ENCODE measurements at regions not wholly inside any gene's neighbourhood (a gene's known extent, or its start where the extent isn't known, plus 50 kb on each side); places are given as distances from the start of the nearest gene placed in this dataset.
A peak's percentile ranks its signal among the peaks of the same experiment; 100 is the strongest.

DNA sequence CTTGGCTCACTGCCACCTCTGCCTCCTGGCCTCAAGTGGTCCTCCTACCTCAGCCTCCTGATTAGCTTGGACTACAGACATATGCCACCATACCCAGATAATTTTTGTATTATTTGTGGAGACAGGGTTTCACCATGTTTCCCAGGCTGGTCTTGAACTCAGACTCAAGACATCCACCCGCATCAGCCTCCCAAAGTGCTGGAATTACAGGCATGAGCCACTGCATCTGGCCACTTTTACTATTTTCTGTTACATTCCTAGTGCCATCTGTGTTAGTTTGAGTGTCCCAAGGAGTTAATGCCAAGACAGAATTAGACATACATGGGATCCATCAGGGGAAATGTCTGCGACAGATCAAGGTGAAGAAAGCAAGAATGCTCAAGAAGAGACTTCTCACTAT is 288.2 kb upstream of the CTSO start:
- DNase-seq (ENCODE audit: low read depth in 2 of 2): no peak

GRCh38 chr4:156238171-156238570 is 284.5 kb upstream of the CTSO start:
- DNase-seq (ENCODE audit: low read depth in 2 of 2): no peak

DNA sequence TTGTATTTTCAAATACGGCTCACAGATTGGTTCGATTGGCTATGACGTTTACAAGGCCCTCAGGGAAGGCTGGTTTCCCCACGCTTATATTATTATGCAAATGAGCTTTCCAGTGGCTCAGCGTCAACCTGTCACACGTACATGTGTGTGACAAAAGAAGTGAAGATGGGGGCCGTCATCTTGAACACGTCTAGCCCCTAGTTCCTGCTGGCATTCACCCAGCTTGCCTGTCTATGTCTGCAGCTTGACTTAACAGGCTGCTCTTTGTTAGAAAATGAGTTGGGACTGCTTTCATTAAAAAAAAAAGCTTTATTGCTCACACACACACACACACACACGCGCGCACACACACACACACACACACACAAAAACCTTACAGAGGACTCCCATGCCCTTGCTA is 283.6 kb upstream of the CTSO start:
- DNase-seq (ENCODE audit: low read depth in 2 of 2): no peak

DNA sequence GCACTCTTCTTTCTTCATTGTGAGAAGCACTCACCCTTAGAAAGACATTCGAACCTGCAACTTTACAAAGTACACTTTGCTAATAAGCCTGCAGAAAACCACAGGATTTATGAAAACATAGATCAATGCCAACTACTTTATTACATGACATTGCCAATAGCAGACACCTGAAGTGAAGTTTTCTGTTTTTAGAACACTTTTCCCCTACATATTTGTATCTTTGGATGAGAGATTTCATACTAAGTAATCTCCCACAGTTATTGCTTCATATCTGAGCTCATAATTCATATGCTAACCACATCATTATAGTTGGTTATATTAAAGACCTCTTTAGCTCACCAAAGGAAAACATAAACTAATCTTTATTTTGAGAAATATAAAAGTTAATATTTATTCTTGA is 276.5 kb upstream of the CTSO start:
- peak; percentile 5 to 9 for DNase-seq (ENCODE audit: low read depth in 2 of 2)

- DNase-seq (ENCODE audit: low read depth in 2 of 2): no peak
These were observed 275.0 kb upstream of the CTSO start for GRCh38 chr4:156228676-156229075.

- no peak for DNase-seq (ENCODE audit: low read depth in 2 of 2)
These were observed 273.7 kb upstream of the CTSO start for GRCh38 chr4:156227321-156227720.

GRCh38 chr4:156223985-156224384 is 270.3 kb upstream of the CTSO start:
- DNase-seq (ENCODE audit: low read depth in 2 of 2): no peak

GRCh38 chr4:156217236-156217635 is 263.6 kb upstream of the CTSO start:
- DNase-seq (ENCODE audit: low read depth in 2 of 2): no peak

DNA sequence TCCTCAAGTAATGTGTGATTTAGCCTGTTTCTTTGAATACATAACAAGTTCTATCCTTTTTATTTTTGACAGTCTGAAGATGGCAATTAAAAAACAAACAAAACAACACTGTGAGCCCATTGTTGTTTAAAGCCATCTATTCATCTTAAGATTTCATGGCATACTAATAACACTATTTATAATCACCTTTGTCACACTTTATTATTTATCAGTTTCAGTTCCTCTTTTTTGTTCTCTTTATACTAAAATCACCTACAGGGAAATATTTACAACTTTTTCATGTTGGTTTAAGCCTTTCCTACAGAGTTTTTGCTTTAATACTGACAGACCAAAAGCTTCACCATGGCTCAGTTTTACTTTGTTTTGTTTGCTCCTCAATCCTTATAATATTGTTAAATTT is 247.4 kb upstream of the CTSO start:
- no peak for DNase-seq (ENCODE audit: low read depth in 2 of 2)

DNA sequence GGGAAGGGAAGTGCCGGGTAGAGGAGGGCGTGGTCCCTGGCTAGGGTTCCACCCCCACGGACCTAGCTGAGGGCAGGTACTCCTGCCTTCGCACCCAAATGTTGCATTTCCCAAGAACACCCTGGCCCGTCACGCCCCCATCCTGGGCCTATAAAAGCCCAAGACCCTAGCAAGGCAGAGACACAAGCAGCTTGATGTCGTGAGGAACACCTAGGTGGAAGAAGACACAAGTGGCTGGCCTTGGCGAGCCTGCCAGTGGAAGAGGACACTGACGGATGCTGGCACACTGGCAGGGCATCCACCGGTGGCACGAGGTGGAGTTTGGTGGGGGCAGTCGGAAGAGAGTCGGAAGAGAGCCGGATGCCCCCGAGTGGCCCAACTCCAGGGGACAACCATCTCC is 244.8 kb upstream of the CTSO start:
- DNase-seq (ENCODE audit: low read depth in 2 of 2): no peak

- no peak for DNase-seq (ENCODE audit: low read depth in 2 of 2)
These were observed 243.6 kb upstream of the CTSO start for GRCh38 chr4:156197216-156197615.

DNA sequence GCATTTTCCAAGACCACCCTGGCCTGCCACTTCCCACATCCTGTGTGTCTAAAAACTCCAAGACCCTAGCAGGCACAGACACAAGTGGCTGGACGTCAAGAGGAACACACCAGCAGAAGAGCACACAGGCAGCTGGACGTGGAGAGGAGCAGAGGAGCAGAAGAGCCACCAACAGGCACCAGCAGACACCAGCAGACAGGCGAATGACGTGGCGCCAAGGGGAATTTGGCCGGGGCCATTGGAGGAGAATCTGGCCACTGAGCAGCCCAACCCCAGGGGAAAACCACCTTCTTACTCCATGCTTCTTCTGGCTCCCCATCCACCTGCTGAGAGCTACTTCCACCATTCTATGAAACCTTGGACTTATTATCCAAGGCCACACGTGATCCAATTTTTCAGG is 243.1 kb upstream of the CTSO start:
- DNase-seq (ENCODE audit: low read depth in 2 of 2): no peak

DNA sequence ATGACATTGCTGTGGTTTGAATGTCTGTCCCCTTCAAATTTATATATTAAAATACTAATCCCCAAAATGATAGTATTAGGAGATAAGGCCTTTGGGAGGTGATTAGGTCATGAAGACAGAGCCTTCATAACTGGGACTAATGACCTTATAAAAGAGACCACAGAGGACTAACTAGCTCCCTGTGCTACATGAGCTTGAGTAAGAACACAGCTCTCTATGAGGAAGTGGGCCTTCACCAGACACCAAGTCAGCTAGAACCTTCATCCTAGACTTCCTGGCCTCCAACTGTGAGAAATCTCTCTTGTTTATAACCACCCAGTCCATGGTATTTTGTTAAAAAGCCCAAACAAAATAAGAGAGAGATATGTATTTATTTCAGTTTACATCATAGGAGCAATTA is 242.2 kb upstream of the CTSO start:
- no peak for DNase-seq (ENCODE audit: low read depth in 2 of 2)

DNA sequence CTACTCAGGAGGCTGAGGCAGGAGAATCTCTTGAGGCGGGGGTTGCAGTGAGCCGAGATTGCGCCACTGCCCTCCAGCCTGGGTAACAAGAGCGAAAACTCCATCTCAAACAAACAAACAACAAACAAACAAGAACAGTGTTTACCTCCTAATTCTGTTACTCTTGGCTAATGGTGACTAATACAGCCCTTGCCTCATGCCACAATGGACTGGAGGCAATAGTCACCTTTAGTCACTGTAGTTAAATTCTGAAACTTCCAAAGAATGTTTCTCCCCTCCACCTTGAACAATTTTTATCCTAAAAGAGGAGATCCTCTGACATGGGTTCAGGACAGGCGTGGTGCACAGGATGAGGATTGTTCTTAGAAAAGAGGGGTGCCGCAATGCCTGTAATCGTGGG is 241.2 kb upstream of the CTSO start:
- DNase-seq (ENCODE audit: low read depth in 2 of 2): no peak

DNA sequence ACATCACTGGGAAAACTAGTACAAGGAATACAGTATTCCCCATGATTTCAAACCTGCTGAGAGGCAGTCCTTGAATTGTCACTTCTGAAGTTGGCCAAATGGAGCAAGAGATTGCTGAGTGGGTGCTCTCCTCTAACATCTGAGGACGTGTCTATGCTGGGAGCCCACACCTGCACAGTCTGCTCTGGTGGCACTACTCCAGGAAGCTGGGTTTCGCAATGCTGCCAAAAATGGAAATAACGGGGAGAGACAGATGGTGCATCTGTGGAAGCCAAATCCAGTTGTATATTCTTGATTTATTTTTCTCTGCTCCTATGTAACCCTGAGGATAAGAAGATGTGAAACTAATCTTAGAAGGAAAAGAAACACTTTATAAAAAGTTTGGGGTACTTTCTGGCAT is 240.1 kb upstream of the CTSO start:
- DNase-seq (ENCODE audit: low read depth in 2 of 2): peak; percentile 20 to 26

GRCh38 chr4:156193106-156193505 is 239.4 kb upstream of the CTSO start:
- no peak for DNase-seq (ENCODE audit: low read depth in 2 of 2)

- DNase-seq (ENCODE audit: low read depth in 2 of 2): no peak
These were observed 238.4 kb upstream of the CTSO start for GRCh38 chr4:156192033-156192432.

DNA sequence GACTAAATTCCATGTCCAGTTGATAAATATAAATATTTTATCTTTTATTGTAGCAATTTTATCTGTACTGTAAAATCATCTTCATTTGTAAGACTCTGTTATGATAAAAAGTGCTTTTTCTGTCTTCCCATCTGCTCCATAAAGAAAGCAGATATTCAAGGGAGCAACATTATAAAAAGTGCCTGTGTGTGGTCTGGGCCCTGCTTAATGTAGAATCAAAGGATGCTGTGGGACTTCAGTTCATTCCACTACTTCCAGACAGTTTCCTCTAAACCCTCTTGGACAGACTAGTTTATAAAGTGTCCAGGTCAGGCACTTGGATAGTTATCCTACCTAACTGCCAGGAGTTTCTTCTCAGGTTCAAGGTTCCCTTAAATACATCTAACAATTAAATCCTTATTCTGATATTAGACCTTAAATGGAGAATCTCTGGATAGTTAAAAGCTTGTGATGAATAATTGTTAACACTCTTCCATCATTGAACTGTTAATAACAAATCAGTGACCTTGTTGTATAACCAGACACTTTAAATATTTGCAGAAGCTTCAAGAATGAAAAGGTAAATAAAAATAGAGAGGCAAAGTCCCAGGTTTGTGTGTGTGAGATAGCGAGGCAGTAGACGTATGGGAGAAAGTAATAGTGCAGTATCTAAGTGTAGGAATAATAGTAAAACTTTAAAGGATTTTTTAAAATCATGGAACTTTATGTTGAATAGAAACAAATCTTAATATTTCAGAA is 237.5 kb upstream of the CTSO start:
- no peak for DNase-seq (ENCODE audit: low read depth in 2 of 2)

DNA sequence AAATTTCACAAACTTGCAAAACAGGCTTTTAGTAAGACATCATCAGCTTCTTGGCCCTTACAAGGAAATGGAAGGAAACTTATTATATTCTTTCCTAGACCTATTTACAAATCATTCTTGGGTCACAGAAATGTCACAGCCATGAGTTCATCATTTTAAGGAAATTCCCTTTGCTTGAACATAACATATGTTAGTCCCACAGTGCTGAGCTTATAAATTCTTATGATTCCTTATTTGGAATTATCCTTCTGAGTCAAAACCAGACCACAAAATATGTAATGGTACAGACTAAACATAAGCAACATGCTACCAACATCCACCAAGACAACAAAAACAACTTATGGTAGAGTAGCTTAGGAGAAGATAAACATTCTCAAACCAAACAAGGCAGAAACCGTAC is 236.9 kb upstream of the CTSO start:
- DNase-seq (ENCODE audit: low read depth in 2 of 2): peak; percentile 70 to 79

- no peak for DNase-seq (ENCODE audit: low read depth in 2 of 2)
These were observed 234.9 kb upstream of the CTSO start for GRCh38 chr4:156188596-156188995.

- DNase-seq (ENCODE audit: low read depth in 2 of 2): peak; percentile 49 to 53
These were observed 232.4 kb upstream of the CTSO start for GRCh38 chr4:156186111-156186510.

- DNase-seq (ENCODE audit: low read depth in 2 of 2): no peak
These were observed 231.9 kb upstream of the CTSO start for GRCh38 chr4:156185514-156186055.

DNA sequence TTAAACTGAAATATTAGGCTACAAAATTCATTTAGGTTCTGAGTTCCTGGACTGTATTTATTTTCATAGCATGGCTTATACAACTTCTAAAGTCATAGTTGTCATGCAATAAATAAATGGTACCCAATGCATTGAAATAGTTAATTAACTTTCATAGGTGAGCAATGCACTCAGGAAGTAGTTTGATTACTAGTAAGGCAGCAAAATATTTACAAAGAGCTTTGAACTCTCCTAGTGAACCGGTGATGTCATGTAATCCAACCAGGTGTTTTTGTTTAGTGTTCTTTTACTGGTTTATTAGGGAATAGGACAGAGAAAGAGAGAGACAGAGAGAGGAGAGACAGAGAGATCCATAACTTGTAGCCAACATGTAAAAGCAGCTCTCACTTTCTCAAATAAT is 228.6 kb upstream of the CTSO start:
- DNase-seq (ENCODE audit: low read depth in 2 of 2): no peak

DNA sequence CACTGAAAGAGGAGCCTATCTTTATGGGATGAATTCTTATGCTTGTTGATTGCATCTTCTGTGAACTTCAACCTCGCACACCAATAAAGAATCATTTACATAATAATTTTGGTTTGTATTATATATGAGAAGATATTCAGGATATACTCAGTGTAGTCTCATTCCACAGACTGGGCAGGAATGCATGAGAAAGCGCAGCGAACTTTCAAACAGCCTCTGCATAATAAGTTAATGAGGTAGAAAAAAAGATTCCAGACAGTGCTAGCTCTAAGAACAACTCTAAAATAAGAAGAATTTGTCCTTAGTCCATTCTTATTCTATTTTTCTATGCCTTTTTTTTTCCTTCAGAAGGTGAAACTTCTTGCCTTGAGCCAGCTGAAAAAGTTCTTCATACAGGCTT is 224.3 kb upstream of the CTSO start:
- no peak for DNase-seq (ENCODE audit: low read depth in 2 of 2)
